SK-N-MC (cell line): ENCODE measurements at regions not wholly inside any gene's neighbourhood (a gene's known extent, or its start where the extent isn't known, plus 50 kb on each side); places are given as distances from the start of the nearest gene placed in this dataset.

Experiments
- DNase-seq: peaks from one replicate; pipeline ENCODE4 v3.0.0-alpha.2; 2011; ENCODE audit warnings: low read depth, low spot score
- H3K27ac ChIP-seq: fragments of 200-600 bp; sonication (generic); 2 replicates; pipeline ENCODE4 v1.5.1; 2016; ENCODE audit warnings: mixed run types
- H3K36me3 ChIP-seq: fragments of 200-600 bp; sonication (generic); 2 replicates; pipeline ENCODE4 v1.6.1; 2017; ENCODE audit warnings: antibody characterized with exemption, low read length, mixed read lengths; ENCODE audit not compliant: insufficient read depth
- H3K4me3 ChIP-seq: fragments of 200-600 bp; sonication (generic); 2 replicates; pipeline ENCODE4 v1.5.1; 2016
- H3K9ac ChIP-seq: fragments of 200-600 bp; sonication (generic); 2 replicates; pipeline ENCODE4 v1.8.0; 2017; ENCODE audit warnings: mixed run types, mixed read lengths; ENCODE audit not compliant: insufficient read length
- H3K9me3 ChIP-seq: fragments of 200-600 bp; sonication (generic); 2 replicates; pipeline ENCODE4 v1.6.1; 2017; ENCODE audit warnings: low read depth, mild to moderate bottlenecking, antibody characterized with exemption, low read length, moderate library complexity, mixed read lengths
- EZH2 ChIP-seq: fragments of 200-600 bp; sonication (generic); IDR thresholded peaks from one replicate; pipeline ENCODE4 v1.6.1; 2017; ENCODE audit warnings: antibody characterized with exemption
- FOXP2 ChIP-seq: optimal IDR thresholded peaks from 2 replicates; pipeline ENCODE3; 2011; ENCODE audit warnings: mild to moderate bottlenecking, moderate library complexity; ENCODE audit not compliant: insufficient read depth; ENCODE audit errors: extremely low read length, control extremely low read depth
- POLR2AphosphoS5 ChIP-seq: IDR thresholded peaks from 2 replicates; pipeline ENCODE4 v1.6.1; 2012; ENCODE audit warnings: mild to moderate bottlenecking, low read depth, low read length, borderline replicate concordance

DNA sequence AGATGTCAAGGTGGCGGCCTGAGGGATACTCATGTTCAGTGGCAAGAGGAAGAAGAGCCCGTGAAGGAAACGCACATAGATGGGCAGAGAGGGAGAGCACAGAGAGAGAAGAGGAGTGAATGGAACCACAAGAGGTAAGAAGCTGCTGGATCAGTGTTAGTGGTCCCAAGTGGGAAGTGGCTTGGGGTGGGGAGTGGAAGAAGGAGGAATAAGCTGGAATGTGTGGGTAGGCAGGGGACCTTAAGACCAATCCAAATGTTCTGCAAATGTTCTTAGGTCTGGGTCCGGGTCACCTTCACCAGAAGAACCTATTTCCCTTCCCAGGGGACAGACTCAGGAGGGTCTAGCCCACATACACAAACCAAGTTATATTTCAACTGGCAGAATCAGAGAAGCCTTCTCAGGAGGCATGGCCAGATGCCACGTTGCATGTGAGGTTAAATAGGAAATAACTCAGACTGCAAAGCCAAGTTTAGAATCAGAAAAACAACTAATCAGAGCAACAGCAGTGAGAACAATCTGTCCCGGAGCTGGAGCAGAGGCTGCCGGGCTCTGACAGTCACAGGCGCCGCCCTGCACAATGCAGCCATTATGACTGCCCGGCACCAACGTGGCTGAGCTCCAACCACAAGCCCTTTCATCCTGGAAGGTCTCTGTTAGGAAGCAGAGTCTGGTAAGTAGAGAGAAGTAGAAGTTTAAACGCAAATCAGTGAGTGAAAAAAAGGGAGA, 78.6 kb upstream of the ARMC3 start:
- DNase-seq: no peak
- no peak for TF ChIP-seq EZH2
- TF ChIP-seq FOXP2: no peak
- TF ChIP-seq POLR2AphosphoS5: no peak
- H3K27ac ChIP-seq: no peak overlapping the region
- H3K9me3 ChIP-seq: no peaks in the 10 kb centered on the region
- H3K9ac ChIP-seq: no peak overlapping the region
- no peak overlapping the region for H3K4me3 ChIP-seq
- no peaks in the 10 kb centered on the region for H3K36me3 ChIP-seq

DNA sequence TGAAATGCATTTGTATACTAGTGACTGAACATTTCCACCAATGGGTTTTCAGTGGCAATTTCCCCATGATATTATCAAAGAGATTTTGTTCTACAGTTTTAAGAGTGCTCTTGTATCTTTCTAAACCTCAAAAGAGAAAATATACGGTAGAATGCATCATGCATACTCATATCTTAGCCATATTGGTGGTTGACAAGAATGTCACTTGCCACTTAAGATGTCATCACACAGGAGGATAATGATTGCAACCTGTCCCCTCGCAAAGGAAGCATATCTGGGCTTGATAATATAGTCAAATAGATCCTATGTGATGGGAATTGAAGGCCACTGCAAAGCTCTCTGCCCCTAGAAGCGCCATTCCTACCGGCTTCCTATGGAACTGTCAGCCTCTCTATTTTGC, 79.3 kb upstream of the ARMC3 start:
- H3K4me3 ChIP-seq: no peak overlapping the region
- TF ChIP-seq EZH2 (no peak), POLR2AphosphoS5 (no peak), FOXP2 (no peak)
- H3K9me3 ChIP-seq: no peaks in the 10 kb centered on the region
- H3K27ac ChIP-seq: no peak overlapping the region
- H3K9ac ChIP-seq: no peak overlapping the region
- no peaks in the 10 kb centered on the region for H3K36me3 ChIP-seq
- DNase-seq: no peak

GRCh38 chr10:22846294-22846693, 81.6 kb upstream of the ARMC3 start:
- TF ChIP-seq EZH2 (no peak), FOXP2 (no peak), POLR2AphosphoS5 (no peak)
- H3K9me3 ChIP-seq: no peaks in the 10 kb centered on the region
- H3K27ac ChIP-seq: no peak overlapping the region
- no peaks in the 10 kb centered on the region for H3K36me3 ChIP-seq
- DNase-seq: no peak
- H3K9ac ChIP-seq: no peak overlapping the region
- no peak overlapping the region for H3K4me3 ChIP-seq

DNA sequence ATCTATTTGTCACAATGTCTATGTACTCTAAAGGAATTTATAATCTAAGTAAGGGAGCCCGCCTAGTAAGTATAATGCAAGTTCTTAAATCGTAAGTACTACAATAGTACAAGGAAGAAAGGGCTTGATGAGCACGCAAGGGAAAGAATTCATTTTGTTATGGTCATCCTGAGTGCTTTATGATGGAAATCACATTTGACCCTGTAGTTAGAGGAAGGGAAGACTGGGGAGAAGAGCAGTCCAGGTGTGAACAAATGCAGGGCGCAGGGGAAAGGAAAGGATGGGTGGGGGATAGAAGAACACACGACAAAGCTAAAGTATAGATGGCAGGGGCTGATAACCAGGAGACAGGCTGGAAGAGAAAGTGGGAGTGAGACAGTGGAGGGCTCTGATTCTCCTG, 88.2 kb upstream of the ARMC3 start:
- Histone ChIP-seq H3K36me3 (no peaks in the 10 kb centered on the region), H3K9ac (no peak overlapping the region), H3K27ac (no peak overlapping the region), H3K4me3 (no peak overlapping the region), H3K9me3 (no peaks in the 10 kb centered on the region)
- TF ChIP-seq EZH2 (no peak), POLR2AphosphoS5 (no peak)
- no peak for DNase-seq

DNA sequence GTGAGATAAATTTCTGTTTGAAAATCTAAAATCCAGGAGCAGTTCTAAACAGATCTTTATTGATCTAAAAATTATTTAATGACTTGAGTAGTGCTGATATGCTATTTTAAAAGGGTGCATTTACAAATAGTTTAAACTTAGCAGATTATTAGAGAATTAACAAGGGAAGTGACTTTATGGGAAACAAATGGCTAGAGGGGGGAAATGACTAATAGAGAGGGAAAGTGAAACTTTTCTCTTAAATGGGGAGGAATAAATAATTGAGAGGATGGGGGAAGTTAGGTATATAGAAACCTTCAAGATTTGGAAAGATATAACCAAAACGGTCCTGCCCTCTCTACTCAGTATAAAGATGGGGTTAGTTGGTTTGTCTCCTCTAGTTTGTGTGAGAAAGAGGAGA, 90.1 kb upstream of the ARMC3 start:
- Histone ChIP-seq H3K9ac (no peak overlapping the region), H3K27ac (no peak overlapping the region), H3K36me3 (no peaks in the 10 kb centered on the region), H3K4me3 (no peak overlapping the region), H3K9me3 (no peaks in the 10 kb centered on the region)
- TF ChIP-seq POLR2AphosphoS5: no peak
- TF ChIP-seq EZH2: no peak
- no peak for DNase-seq

- DNase-seq: no peak
- no peak overlapping the region for H3K9ac ChIP-seq
- no peak overlapping the region for H3K4me3 ChIP-seq
- no peak for TF ChIP-seq POLR2AphosphoS5
- TF ChIP-seq FOXP2: no peak
- TF ChIP-seq EZH2: no peak
- no peaks in the 10 kb centered on the region for H3K36me3 ChIP-seq
- H3K27ac ChIP-seq: no peak overlapping the region
- no peaks in the 10 kb centered on the region for H3K9me3 ChIP-seq
These were observed 90.5 kb upstream of the ARMC3 start for GRCh38 chr10:22837351-22837750.

DNA sequence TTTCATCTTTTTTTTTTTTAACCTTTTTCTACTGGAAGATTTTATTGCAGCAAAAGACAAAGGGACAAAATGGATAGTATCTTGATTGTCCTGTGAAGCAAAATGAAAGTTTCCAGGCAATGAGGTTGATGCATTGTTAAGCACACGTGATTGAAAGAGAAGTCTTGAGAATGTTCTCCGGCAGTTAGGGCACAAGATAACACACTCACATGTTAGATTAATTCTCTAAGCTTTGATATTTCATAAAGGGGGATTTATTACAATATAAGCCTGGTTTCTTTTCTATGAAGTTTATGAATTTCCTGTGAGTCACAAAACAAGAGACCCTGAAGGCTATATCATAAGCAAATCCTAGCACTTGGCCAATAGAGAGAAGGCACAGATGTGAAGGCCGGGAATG, 93.4 kb upstream of the ARMC3 start:
- H3K9ac ChIP-seq: no peak overlapping the region
- H3K36me3 ChIP-seq: no peaks in the 10 kb centered on the region
- TF ChIP-seq POLR2AphosphoS5 (no peak), EZH2 (no peak), FOXP2 (no peak)
- H3K9me3 ChIP-seq: no peaks in the 10 kb centered on the region
- H3K4me3 ChIP-seq: no peak overlapping the region
- DNase-seq: no peak
- no peak overlapping the region for H3K27ac ChIP-seq

GRCh38 chr10:22833781-22834180, 94.1 kb upstream of the ARMC3 start:
- DNase-seq: no peak
- Histone ChIP-seq H3K9ac (no peak overlapping the region), H3K9me3 (no peaks in the 10 kb centered on the region), H3K4me3 (no peak overlapping the region), H3K36me3 (no peaks in the 10 kb centered on the region), H3K27ac (no peak overlapping the region)
- TF ChIP-seq FOXP2: no peak
- TF ChIP-seq POLR2AphosphoS5: no peak
- no peak for TF ChIP-seq EZH2

DNA sequence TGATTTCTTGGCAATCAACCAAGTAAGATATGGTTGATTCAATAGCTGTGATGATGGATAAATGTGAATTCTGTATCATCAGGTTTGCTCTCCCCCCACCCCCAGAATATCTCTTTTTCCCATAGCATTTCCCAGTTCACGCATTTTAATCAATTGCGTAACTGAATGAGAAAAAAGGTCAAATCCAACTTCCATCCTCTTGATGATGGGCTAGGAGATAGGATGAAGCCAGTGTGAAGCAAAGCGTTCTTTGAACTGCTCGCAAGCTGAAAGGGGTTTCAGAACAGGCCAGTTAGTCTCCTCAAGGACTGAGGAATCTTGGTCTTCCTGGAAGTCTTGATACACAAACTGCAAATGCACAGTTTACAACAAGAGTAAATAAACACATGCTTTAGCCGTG, 94.5 kb upstream of the ARMC3 start:
- H3K9ac ChIP-seq: no peak overlapping the region
- TF ChIP-seq POLR2AphosphoS5 (no peak), FOXP2 (no peak), EZH2 (no peak)
- no peak for DNase-seq
- no peak overlapping the region for H3K4me3 ChIP-seq
- no peak overlapping the region for H3K27ac ChIP-seq
- no peaks in the 10 kb centered on the region for H3K9me3 ChIP-seq
- no peaks in the 10 kb centered on the region for H3K36me3 ChIP-seq

- H3K36me3 ChIP-seq: no peaks in the 10 kb centered on the region
- TF ChIP-seq EZH2: no peak
- TF ChIP-seq FOXP2: no peak
- no peak for TF ChIP-seq POLR2AphosphoS5
- no peaks in the 10 kb centered on the region for H3K9me3 ChIP-seq
- H3K27ac ChIP-seq: no peak overlapping the region
- H3K9ac ChIP-seq: no peak overlapping the region
- H3K4me3 ChIP-seq: no peak overlapping the region
- DNase-seq: no peak
These were observed 95.0 kb upstream of the ARMC3 start for GRCh38 chr10:22832851-22833250.
